HCT116 (cell line): ENCODE measurements at regions not wholly inside any gene's neighbourhood (a gene's known extent, or its start where the extent isn't known, plus 50 kb on each side); places are given as distances from the start of the nearest gene placed in this dataset.
"Not testable (repeated sequence)": the region's sequence is repeated elsewhere in the genome, so short reads cannot be mapped to it uniquely, and the experiment has no call there.

ENCODE experiments used
- CEBPB ChIP-seq: IDR thresholded peaks from 2 replicates; pipeline ENCODE4 v1.6.1; 2012; ENCODE audit warnings: low read depth
- CTCF ChIP-seq, 3 experiments: fragments of 200-600 bp in 1 of 3; sonication (generic) in 1 of 3; IDR thresholded peaks in 2 of 3; conservative IDR thresholded peaks in 1 of 3; 2 replicates each; pipeline ENCODE4 v1.5.1; 2012 to 2017; ENCODE audit warnings: low read depth in 2 of 3, low read length in 2 of 3, antibody characterized with exemption in 1 of 3, borderline replicate concordance in 1 of 3, control low read depth in 1 of 3, mild to moderate bottlenecking in 1 of 3, mixed read lengths in 1 of 3, mixed run types in 1 of 3, moderate library complexity in 1 of 3; ENCODE audit not compliant: insufficient read depth in 1 of 3
- ELF1 ChIP-seq: IDR thresholded peaks from 2 replicates; pipeline ENCODE4 v1.6.1; 2012; ENCODE audit warnings: low read depth, borderline replicate concordance
- EZH2 ChIP-seq: fragments of 200-600 bp; sonication (generic); IDR thresholded peaks from 2 replicates; pipeline ENCODE4 v1.6.1; 2017; ENCODE audit warnings: antibody characterized with exemption, mixed run types
- MAX ChIP-seq: IDR thresholded peaks from 2 replicates; pipeline ENCODE4 v1.6.1; 2012
- POLR2A ChIP-seq: IDR thresholded peaks from 2 replicates; pipeline ENCODE4 v1.7.0; 2011; ENCODE audit warnings: borderline replicate concordance; ENCODE audit not compliant: insufficient read depth, insufficient read length; ENCODE audit errors: extremely low read depth
- REST ChIP-seq: IDR thresholded peaks from 2 replicates; pipeline ENCODE4 v1.6.1; 2012; ENCODE audit warnings: low read depth
- SIN3A ChIP-seq: IDR thresholded peaks from 2 replicates; pipeline ENCODE4 v1.6.1; 2012; ENCODE audit warnings: low read depth
- TCF7L2 ChIP-seq: IDR thresholded peaks from 2 replicates; pipeline ENCODE4 v1.7.0; 2011; ENCODE audit warnings: borderline replicate concordance, inconsistent platforms; ENCODE audit not compliant: insufficient read depth, insufficient read length; ENCODE audit errors: extremely low read depth
- YY1 ChIP-seq: IDR thresholded peaks from 2 replicates; pipeline ENCODE4 v1.6.1; 2011; ENCODE audit warnings: low read length, low read depth, moderate library complexity, mild to moderate bottlenecking; ENCODE audit not compliant: insufficient replicate concordance; ENCODE audit errors: extremely low read depth

GRCh38 chr20:29516847-29517246 lies 1740.6 kb upstream of the DEFB115 start:
- not testable (repeated sequence) for TF ChIP-seq CTCF (IDR thresholded peaks at IDR 0.05 in 2 of 3, conservative IDR thresholded peaks at IDR 0.05 in 1 of 3; ENCODE audit: borderline replicate concordance in 1 of 3, insufficient read depth in 1 of 3, low read depth in 2 of 3, low read length in 2 of 3); CEBPB; SIN3A; POLR2A; REST; YY1; MAX; EZH2; TCF7L2; ELF1
